ENCODE measurements at regions not wholly inside any gene's neighbourhood (a gene's known extent, or its start where the extent isn't known, plus 50 kb on each side); places are given as distances from the start of the nearest gene placed in this dataset.
"Not testable (repeated sequence)": the region's sequence is repeated elsewhere in the genome, so short reads cannot be mapped to it uniquely, and the experiment has no call there.

GRCh38 chr12:14211947-14212387 is 153.5 kb upstream of the ATF7IP start:
- TF ChIP-seq POLR2A (IDR thresholded peaks at IDR 0.05; ENCODE audit: low read depth, low read length), result no peak
- no peak for FAIRE-seq
- DNase-seq (ENCODE audit: insufficient read length, low spot score), result no peak

GRCh38 chr12:14213542-14213941 is 151.9 kb upstream of the ATF7IP start:
- no peak for TF ChIP-seq POLR2A (IDR thresholded peaks at IDR 0.05; ENCODE audit: low read depth, low read length)
- no peak for FAIRE-seq
- DNase-seq (ENCODE audit: insufficient read length, low spot score), result no peak

GRCh38 chr12:14214495-14214894 is 151.0 kb upstream of the ATF7IP start:
- no peak for FAIRE-seq
- TF ChIP-seq POLR2A (IDR thresholded peaks at IDR 0.05; ENCODE audit: low read depth, low read length), result no peak
- no peak for DNase-seq (ENCODE audit: insufficient read length, low spot score)

- not testable (repeated sequence) for DNase-seq (ENCODE audit: insufficient read length, low spot score); FAIRE-seq
These were observed 149.5 kb upstream of the ATF7IP start for GRCh38 chr12:14215949-14216348.

GRCh38 chr12:14216405-14217294 is 148.8 kb upstream of the ATF7IP start:
- no peak for TF ChIP-seq POLR2A (IDR thresholded peaks at IDR 0.05; ENCODE audit: low read depth, low read length)
- DNase-seq (ENCODE audit: insufficient read length, low spot score), result no peak
- no peak for FAIRE-seq

GRCh38 chr12:14219156-14219555 is 146.3 kb upstream of the ATF7IP start:
- no peak for DNase-seq (ENCODE audit: insufficient read length, low spot score)
- FAIRE-seq, result no peak
- no peak for TF ChIP-seq POLR2A (IDR thresholded peaks at IDR 0.05; ENCODE audit: low read depth, low read length)

- DNase-seq (ENCODE audit: insufficient read length, low spot score); FAIRE-seq: not testable (repeated sequence)
These were observed 145.8 kb upstream of the ATF7IP start for GRCh38 chr12:14219670-14220069.

- FAIRE-seq (no peak), DNase-seq (ENCODE audit: insufficient read length, low spot score) (no peak)
- TF ChIP-seq POLR2A (IDR thresholded peaks at IDR 0.05; ENCODE audit: low read depth, low read length), result no peak
These were observed 140.4 kb upstream of the ATF7IP start for GRCh38 chr12:14225064-14225463.

- not testable (repeated sequence) for FAIRE-seq
These were observed 130.3 kb upstream of the ATF7IP start for GRCh38 chr12:14235176-14235575.

GRCh38 chr12:14236641-14237040 is 128.8 kb upstream of the ATF7IP start:
- FAIRE-seq; DNase-seq (ENCODE audit: insufficient read length, low spot score): not testable (repeated sequence)

More at GRCh38 chr12:14235176-14235575, 130.3 kb upstream of the ATF7IP start:
- DNase-seq (ENCODE audit: insufficient read length, low spot score), result not testable (repeated sequence)

GRCh38 chr12:14238221-14238792 is 127.2 kb upstream of the ATF7IP start:
- TF ChIP-seq POLR2A (IDR thresholded peaks at IDR 0.05; ENCODE audit: low read depth, low read length), result no peak
- no peak for DNase-seq (ENCODE audit: insufficient read length, low spot score)
- no peak for FAIRE-seq

GRCh38 chr12:14239350-14239934 is 126.0 kb upstream of the ATF7IP start:
- no peak for TF ChIP-seq POLR2A (IDR thresholded peaks at IDR 0.05; ENCODE audit: low read depth, low read length)
- no peak for DNase-seq (ENCODE audit: insufficient read length, low spot score)
- FAIRE-seq, result no peak

GRCh38 chr12:14239935-14240872 is 125.3 kb upstream of the ATF7IP start:
- no peak for TF ChIP-seq POLR2A (IDR thresholded peaks at IDR 0.05; ENCODE audit: low read depth, low read length)
- FAIRE-seq (no peak), DNase-seq (ENCODE audit: insufficient read length, low spot score) (no peak)

GRCh38 chr12:14240873-14241220 is 124.6 kb upstream of the ATF7IP start:
- no peak for DNase-seq (ENCODE audit: insufficient read length, low spot score)
- no peak for FAIRE-seq
- no peak for TF ChIP-seq POLR2A (IDR thresholded peaks at IDR 0.05; ENCODE audit: low read depth, low read length)

GRCh38 chr12:14242825-14243224 is 122.7 kb upstream of the ATF7IP start:
- FAIRE-seq; DNase-seq (ENCODE audit: insufficient read length, low spot score): not testable (repeated sequence)

All from H54 (cell line).